HG02870 (cell line): ENCODE measurements at regions not wholly inside any gene's neighbourhood (a gene's known extent, or its start where the extent isn't known, plus 50 kb on each side); places are given as distances from the start of the nearest gene placed in this dataset.

Source experiments
- ATAC-seq: cut with Tn5 transposase; IDR thresholded peaks from one replicate; pipeline ENCODE4 v1.9.1; 2021; ENCODE audit warnings: mild to moderate bottlenecking, moderate library complexity; ENCODE audit not compliant: unreplicated experiment

GRCh38 chr4:171639540-171639939 is 173.7 kb upstream of the GALNTL6 start:
- peak; percentile 88 for ATAC-seq

GRCh38 chr4:171636606-171637005 is 176.6 kb upstream of the GALNTL6 start:
- no peak for ATAC-seq

GRCh38 chr4:171629737-171630136 is 183.5 kb upstream of the GALNTL6 start:
- no peak for ATAC-seq

GRCh38 chr4:171629182-171629581 is 184.0 kb upstream of the GALNTL6 start:
- peak; percentile 97 for ATAC-seq

GRCh38 chr4:171626554-171626953 is 186.7 kb upstream of the GALNTL6 start:
- no peak for ATAC-seq

GRCh38 chr4:171622729-171623128 is 190.5 kb upstream of the GALNTL6 start:
- ATAC-seq, result no peak

- peak; percentile 46 for ATAC-seq
Observed at GRCh38 chr4:171621646-171622045, 191.6 kb upstream of the GALNTL6 start.

- no peak for ATAC-seq
Observed at GRCh38 chr4:171612907-171613306, 200.3 kb upstream of the GALNTL6 start.

GRCh38 chr4:171602638-171603355 is 210.4 kb upstream of the GALNTL6 start:
- ATAC-seq, result no peak

GRCh38 chr4:171601091-171601490 is 212.1 kb upstream of the GALNTL6 start:
- no peak for ATAC-seq

- no peak for ATAC-seq
Observed at GRCh38 chr4:171599628-171600027, 213.6 kb upstream of the GALNTL6 start.

GRCh38 chr4:171594293-171594692 is 218.9 kb upstream of the GALNTL6 start:
- ATAC-seq, result no peak

GRCh38 chr4:171590716-171591115 is 222.5 kb upstream of the GALNTL6 start:
- ATAC-seq, result no peak

- ATAC-seq, result no peak
Observed at GRCh38 chr4:171588764-171589163, 224.4 kb upstream of the GALNTL6 start.

- no peak for ATAC-seq
Observed at GRCh38 chr4:171588051-171588545, 225.1 kb upstream of the GALNTL6 start.

GRCh38 chr4:171583790-171584189 is 229.4 kb upstream of the GALNTL6 start:
- no peak for ATAC-seq

GRCh38 chr4:171582961-171583581 is 230.1 kb upstream of the GALNTL6 start:
- ATAC-seq, result no peak

GRCh38 chr4:171573181-171573580 is 240.0 kb upstream of the GALNTL6 start:
- no peak for ATAC-seq

- peak; percentile 70 for ATAC-seq
Observed at GRCh38 chr4:171565130-171565788, 247.9 kb upstream of the GALNTL6 start.

- ATAC-seq, result peak; percentile 74
Observed at GRCh38 chr4:171561419-171561818, 251.8 kb upstream of the GALNTL6 start.

GRCh38 chr4:171553961-171554360 is 259.2 kb upstream of the GALNTL6 start:
- no peak for ATAC-seq

- ATAC-seq, result no peak
Observed at GRCh38 chr4:171542640-171543039, 270.6 kb upstream of the GALNTL6 start.
